RWPE2 (cell line): ENCODE measurements at regions not wholly inside any gene's neighbourhood (a gene's known extent, or its start where the extent isn't known, plus 50 kb on each side); places are given as distances from the start of the nearest gene placed in this dataset.

Source experiments
- ATAC-seq: fragments of 200-7000 bp; cut with Tn5 transposase; 3 replicates; pipeline ENCODE4 v1.9.1; 2021; ENCODE audit warnings: low read depth
- DNase-seq: peaks from one replicate; pipeline ENCODE4 v3.0.0-alpha.2; 2020; ENCODE audit warnings: low spot score
- H3K27ac ChIP-seq: fragments of 450-650 bp; 2 replicates; pipeline ENCODE4 v1.5.1; 2017; ENCODE audit warnings: mild to moderate bottlenecking; ENCODE audit not compliant: poor library complexity, severe bottlenecking
- H3K27me3 ChIP-seq: fragments of 250-450 bp; sonication (Bioruptor Pico); 2 replicates; pipeline ENCODE4 v1.5.1; 2021; ENCODE audit warnings: mild to moderate bottlenecking, moderate library complexity; ENCODE audit not compliant: insufficient read depth, poor library complexity, severe bottlenecking
- H3K36me3 ChIP-seq: fragments of 250-450 bp; sonication (Bioruptor Pico); 2 replicates; pipeline ENCODE4 v1.5.1; 2020; ENCODE audit warnings: low read depth, mild to moderate bottlenecking, moderate library complexity
- H3K4me1 ChIP-seq: fragments of 250-450 bp; sonication (Bioruptor Pico); 2 replicates; pipeline ENCODE4 v1.5.1; 2021; ENCODE audit warnings: mild to moderate bottlenecking, moderate library complexity; ENCODE audit not compliant: insufficient read depth, poor library complexity, severe bottlenecking
- H3K4me3 ChIP-seq: fragments of 250-450 bp; sonication (Bioruptor Pico); 2 replicates; pipeline ENCODE4 v1.5.1; 2021; ENCODE audit warnings: mild to moderate bottlenecking, moderate library complexity; ENCODE audit not compliant: severe bottlenecking
- H3K9me3 ChIP-seq: fragments of 250-450 bp; sonication (Bioruptor Pico); 2 replicates; pipeline ENCODE4 v1.5.1; 2021; ENCODE audit warnings: mild to moderate bottlenecking, moderate library complexity; ENCODE audit not compliant: severe bottlenecking
- CTCF ChIP-seq: fragments of 450-650 bp; IDR thresholded peaks from one replicate; pipeline ENCODE4 v1.5.1; 2017; ENCODE audit warnings: mild to moderate bottlenecking, moderate library complexity; ENCODE audit not compliant: poor library complexity, severe bottlenecking

- ATAC-seq = no peak
- no peak overlapping the region for H3K27ac ChIP-seq
- no peaks in the 10 kb centered on the region for H3K9me3 ChIP-seq
- H3K4me3 ChIP-seq = no peak overlapping the region
- DNase-seq = no peak
- H3K27me3 ChIP-seq = no peaks in the 10 kb centered on the region
- no peak for TF ChIP-seq CTCF
- peaks cover 37% of the 10 kb centered on the region for H3K4me1 ChIP-seq
- no peaks in the 10 kb centered on the region for H3K36me3 ChIP-seq
These were observed 215.5 kb upstream of the BMP4 start for GRCh38 chr14:54172114-54172513.

- no peak for ATAC-seq
- Histone ChIP-seq H3K4me1 (peaks cover 37% of the 10 kb centered on the region), H3K27ac (no peak overlapping the region), H3K36me3 (no peaks in the 10 kb centered on the region), H3K4me3 (no peak overlapping the region), H3K27me3 (no peaks in the 10 kb centered on the region), H3K9me3 (no peaks in the 10 kb centered on the region)
- TF ChIP-seq CTCF = no peak
- no peak for DNase-seq
These were observed 215.9 kb upstream of the BMP4 start for GRCh38 chr14:54172562-54172961.

GRCh38 chr14:54173802-54174201, 217.2 kb upstream of the BMP4 start:
- Histone ChIP-seq H3K9me3 (no peaks in the 10 kb centered on the region), H3K27ac (no peak overlapping the region), H3K4me1 (peaks cover 27% of the 10 kb centered on the region), H3K4me3 (no peak overlapping the region), H3K27me3 (no peaks in the 10 kb centered on the region), H3K36me3 (no peaks in the 10 kb centered on the region)
- DNase-seq (no peak), ATAC-seq (no peak)
- TF ChIP-seq CTCF = no peak

- Histone ChIP-seq H3K27me3 (no peaks in the 10 kb centered on the region), H3K27ac (no peak overlapping the region), H3K9me3 (no peaks in the 10 kb centered on the region), H3K4me3 (no peak overlapping the region), H3K4me1 (peaks cover 21% of the 10 kb centered on the region), H3K36me3 (no peaks in the 10 kb centered on the region)
- no peak for TF ChIP-seq CTCF
- ATAC-seq (no peak), DNase-seq (no peak)
These were observed 217.8 kb upstream of the BMP4 start for GRCh38 chr14:54174457-54174856.

- peak; percentile 98 for TF ChIP-seq CTCF
- no peak overlapping the region for H3K27ac ChIP-seq
- no peaks in the 10 kb centered on the region for H3K9me3 ChIP-seq
- no peaks in the 10 kb centered on the region for H3K36me3 ChIP-seq
- DNase-seq (no peak), ATAC-seq (peak; percentile 65)
- peaks cover 12% of the 10 kb centered on the region for H3K4me1 ChIP-seq
- H3K4me3 ChIP-seq = no peak overlapping the region
- H3K27me3 ChIP-seq = no peaks in the 10 kb centered on the region
These were observed 218.8 kb upstream of the BMP4 start for GRCh38 chr14:54175298-54175942.
